KMS-11 (cell line): ENCODE measurements at regions not wholly inside any gene's neighbourhood (a gene's known extent, or its start where the extent isn't known, plus 50 kb on each side); places are given as distances from the start of the nearest gene placed in this dataset.
"Not testable (repeated sequence)": the region's sequence is repeated elsewhere in the genome, so short reads cannot be mapped to it uniquely, and the experiment has no call there.

Experiments used
- H2AFZ ChIP-seq: fragments of 200-600 bp; sonication (generic); 2 replicates; pipeline ENCODE4 v1.6.1; 2016; ENCODE audit warnings: antibody characterized with exemption, mixed run types, low read depth
- H3K27ac ChIP-seq: fragments of 200-600 bp; sonication (generic); 2 replicates; pipeline ENCODE4 v1.6.1; 2016; ENCODE audit warnings: mild to moderate bottlenecking, mixed run types
- H3K27me3 ChIP-seq: fragments of 200-600 bp; sonication (generic); 2 replicates; pipeline ENCODE4 v1.6.1; 2017; ENCODE audit warnings: mild to moderate bottlenecking, low read depth, mixed run types, moderate library complexity; ENCODE audit not compliant: insufficient read depth
- H3K36me3 ChIP-seq: fragments of 200-600 bp; sonication (generic); 2 replicates; pipeline ENCODE4 v1.6.1; 2017; ENCODE audit warnings: mild to moderate bottlenecking, mixed run types; ENCODE audit not compliant: insufficient read depth
- H3K4me1 ChIP-seq: fragments of 200-600 bp; sonication (generic); 2 replicates; pipeline ENCODE4 v1.6.1; 2016; ENCODE audit warnings: mild to moderate bottlenecking, low read depth, mixed run types; ENCODE audit not compliant: poor library complexity, severe bottlenecking
- H3K4me2 ChIP-seq: fragments of 200-600 bp; sonication (generic); 2 replicates; pipeline ENCODE4 v1.7.0; 2016; ENCODE audit warnings: mild to moderate bottlenecking, mixed run types
- H3K4me3 ChIP-seq: fragments of 200-600 bp; sonication (generic); IDR thresholded peaks from 2 replicates; pipeline ENCODE4 v1.6.1; 2017; ENCODE audit warnings: low read depth, low read length, mixed read lengths; ENCODE audit not compliant: insufficient read depth
- H3K79me2 ChIP-seq: fragments of 200-600 bp; sonication (generic); 2 replicates; pipeline ENCODE4 v1.6.1; 2016; ENCODE audit warnings: low read depth, mixed run types; ENCODE audit not compliant: insufficient read depth
- H3K9ac ChIP-seq: fragments of 200-600 bp; sonication (generic); 2 replicates; pipeline ENCODE4 v1.6.1; 2016; ENCODE audit warnings: mild to moderate bottlenecking, mixed run types
- H4K20me1 ChIP-seq: fragments of 200-600 bp; sonication (generic); 2 replicates; pipeline ENCODE4 v1.6.1; 2016; ENCODE audit warnings: mild to moderate bottlenecking, mixed run types; ENCODE audit not compliant: insufficient read depth
- TF ChIP-seq, protein P1 (sequence below): fragments of 200-600 bp; sonication (generic); conservative IDR thresholded peaks from 2 replicates; pipeline ENCODE4 v1.6.1; 2017; ENCODE audit warnings: low read depth, mild to moderate bottlenecking, antibody characterized with exemption, low read length, moderate library complexity, mixed read lengths

DNA sequence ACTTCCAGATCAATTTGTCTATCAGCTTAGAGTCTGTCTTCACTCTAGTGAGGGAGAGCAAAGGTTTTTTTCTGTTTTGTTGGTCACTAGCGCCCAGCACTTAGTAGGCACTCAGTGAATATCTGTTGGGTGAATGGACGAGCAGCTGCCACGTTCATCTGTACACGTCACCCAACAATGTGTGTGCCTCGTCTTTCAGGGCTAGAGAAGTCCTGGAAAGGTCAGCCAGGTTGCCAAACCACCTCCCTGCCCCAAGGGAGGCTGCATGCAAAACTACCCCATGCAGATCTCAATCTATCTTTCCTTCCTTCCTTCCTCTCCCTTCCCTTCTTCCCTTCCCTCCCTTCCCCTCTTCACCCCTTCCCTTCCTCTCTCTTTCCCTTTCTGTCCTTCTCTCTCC is 340.9 kb downstream of the SOX9 start:
- Histone ChIP-seq H3K36me3 (no peaks in the 10 kb centered on the region), H3K4me3 (no peak overlapping the region), H3K4me1 (peaks cover 31% of the 10 kb centered on the region), H3K27ac (no peak overlapping the region), H3K4me2 (no peak overlapping the region), H3K9ac (no peak overlapping the region), H2AFZ (no peak overlapping the region), H4K20me1 (peaks cover 5% of the 10 kb centered on the region; the same call in 1 of the 2 replicates), H3K79me2 (peaks cover 58% of the 10 kb centered on the region; the same call in 1 of the 2 replicates), H3K27me3 (no peaks in the 10 kb centered on the region)
- TF ChIP-seq, protein P1, sequence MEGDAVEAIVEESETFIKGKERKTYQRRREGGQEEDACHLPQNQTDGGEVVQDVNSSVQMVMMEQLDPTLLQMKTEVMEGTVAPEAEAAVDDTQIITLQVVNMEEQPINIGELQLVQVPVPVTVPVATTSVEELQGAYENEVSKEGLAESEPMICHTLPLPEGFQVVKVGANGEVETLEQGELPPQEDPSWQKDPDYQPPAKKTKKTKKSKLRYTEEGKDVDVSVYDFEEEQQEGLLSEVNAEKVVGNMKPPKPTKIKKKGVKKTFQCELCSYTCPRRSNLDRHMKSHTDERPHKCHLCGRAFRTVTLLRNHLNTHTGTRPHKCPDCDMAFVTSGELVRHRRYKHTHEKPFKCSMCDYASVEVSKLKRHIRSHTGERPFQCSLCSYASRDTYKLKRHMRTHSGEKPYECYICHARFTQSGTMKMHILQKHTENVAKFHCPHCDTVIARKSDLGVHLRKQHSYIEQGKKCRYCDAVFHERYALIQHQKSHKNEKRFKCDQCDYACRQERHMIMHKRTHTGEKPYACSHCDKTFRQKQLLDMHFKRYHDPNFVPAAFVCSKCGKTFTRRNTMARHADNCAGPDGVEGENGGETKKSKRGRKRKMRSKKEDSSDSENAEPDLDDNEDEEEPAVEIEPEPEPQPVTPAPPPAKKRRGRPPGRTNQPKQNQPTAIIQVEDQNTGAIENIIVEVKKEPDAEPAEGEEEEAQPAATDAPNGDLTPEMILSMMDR: no peak

DNA sequence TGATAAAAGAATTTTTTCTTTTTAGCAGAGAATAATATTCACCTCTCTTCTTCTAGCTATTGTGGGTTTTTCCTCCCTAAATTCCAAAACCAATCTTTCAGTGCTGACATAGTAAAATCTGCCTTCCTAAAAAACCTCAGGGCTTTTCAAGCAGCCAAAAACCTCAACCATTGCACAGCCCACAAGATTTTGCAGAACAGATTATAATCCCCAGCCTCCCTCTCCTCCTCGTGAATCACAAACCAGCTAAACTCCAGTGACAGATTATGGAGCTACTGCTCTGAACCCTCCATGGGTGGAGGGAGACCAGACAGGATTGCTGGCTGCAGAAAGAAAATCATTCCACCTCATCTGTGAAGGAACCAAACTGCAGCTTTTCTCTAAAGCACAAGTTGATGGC is 341.6 kb downstream of the SOX9 start:
- Histone ChIP-seq H3K27me3 (no peaks in the 10 kb centered on the region), H3K79me2 (peaks cover 60% of the 10 kb centered on the region; the same call in 1 of the 2 replicates), H3K4me2 (no peak overlapping the region), H2AFZ (no peak overlapping the region), H3K9ac (no peak overlapping the region), H3K36me3 (no peaks in the 10 kb centered on the region), H4K20me1 (peaks cover 5% of the 10 kb centered on the region; the same call in 1 of the 2 replicates), H3K27ac (no peak overlapping the region), H3K4me3 (no peak overlapping the region), H3K4me1 (peaks cover 38% of the 10 kb centered on the region)
- TF ChIP-seq, protein P1: no peak

DNA sequence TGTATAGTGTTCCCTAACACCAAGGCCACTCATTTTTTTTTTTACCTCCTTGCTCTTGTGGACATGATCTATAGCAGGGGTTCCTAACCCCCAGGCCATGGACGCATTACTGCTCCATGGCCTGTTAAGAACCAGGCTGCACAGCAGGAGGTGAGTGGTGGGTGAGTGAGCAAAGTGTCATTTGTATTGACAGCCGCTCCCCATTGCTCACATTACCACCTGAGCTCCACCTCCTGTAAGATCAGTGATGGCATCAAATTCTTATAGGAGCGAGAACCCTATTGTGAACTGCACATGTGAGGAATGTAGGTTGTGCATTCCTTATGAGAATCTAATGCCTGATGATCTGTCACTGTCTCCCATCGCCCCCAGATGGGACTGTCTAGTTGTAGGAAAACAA is 342.0 kb downstream of the SOX9 start:
- Histone ChIP-seq H3K4me2 (no peak overlapping the region), H3K79me2 (peaks cover 58% of the 10 kb centered on the region; the same call in 1 of the 2 replicates)

DNA sequence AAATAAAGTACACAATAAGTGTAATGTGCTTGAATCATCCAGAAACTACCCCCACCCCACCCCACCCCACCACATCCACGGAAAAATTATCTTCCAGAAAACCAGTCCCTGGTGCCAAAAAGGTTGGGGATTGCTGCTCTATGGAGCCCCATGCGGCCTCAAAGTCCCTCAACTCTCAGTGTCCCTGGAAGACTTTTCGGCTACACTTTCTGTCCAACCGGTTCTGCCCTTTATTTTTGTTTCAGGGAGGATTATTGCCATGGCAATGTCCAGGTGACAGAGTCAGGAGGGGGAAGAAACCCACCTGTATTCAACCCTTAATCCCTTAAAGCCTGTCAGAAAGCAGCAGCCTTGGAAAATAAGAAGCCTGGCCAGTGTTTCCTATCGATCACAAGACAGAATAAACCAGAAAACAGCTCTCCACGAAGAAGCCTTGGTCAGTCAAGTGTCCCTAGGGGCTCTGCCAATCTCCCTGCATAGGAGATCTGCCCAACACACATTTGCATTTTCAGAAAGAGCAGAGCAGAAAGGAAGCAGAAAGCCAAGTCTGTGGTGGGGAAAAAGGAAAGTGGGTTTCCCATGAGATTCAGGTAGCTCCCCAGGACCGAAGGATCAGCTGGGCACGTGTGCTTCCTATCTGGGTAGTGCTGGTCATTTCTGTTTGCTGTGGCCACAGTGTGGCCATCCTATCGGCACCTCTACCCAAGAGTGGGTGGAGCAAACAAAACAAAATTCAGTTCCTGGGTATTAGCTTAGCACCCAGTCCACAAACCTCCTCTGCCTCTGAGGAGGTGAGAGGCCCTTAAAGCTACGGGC is 342.7 kb downstream of the SOX9 start:
- TF ChIP-seq, protein P1: no peak
- peaks cover 48% of the 10 kb centered on the region for H3K4me1 ChIP-seq
- no peak overlapping the region for H3K9ac ChIP-seq
- no peaks in the 10 kb centered on the region for H3K27me3 ChIP-seq
- no peak overlapping the region for H3K4me2 ChIP-seq
- H3K36me3 ChIP-seq: no peaks in the 10 kb centered on the region
- peaks cover 5% of the 10 kb centered on the region; the same call in 1 of the 2 replicates for H4K20me1 ChIP-seq
- peaks cover 52% of the 10 kb centered on the region; the same call in 1 of the 2 replicates for H3K79me2 ChIP-seq
- no peak overlapping the region for H3K27ac ChIP-seq
- H3K4me3 ChIP-seq: no peak overlapping the region
- H2AFZ ChIP-seq: no peak overlapping the region

More for the DNA sequence above, 342.0 kb downstream of the SOX9 start:
- TF ChIP-seq, protein P1: no peak
- Histone ChIP-seq H3K4me3 (no peak overlapping the region), H3K9ac (no peak overlapping the region), H3K36me3 (no peaks in the 10 kb centered on the region), H3K27ac (no peak overlapping the region), H2AFZ (no peak overlapping the region), H3K4me1 (peaks cover 42% of the 10 kb centered on the region), H4K20me1 (peaks cover 5% of the 10 kb centered on the region; the same call in 1 of the 2 replicates), H3K27me3 (no peaks in the 10 kb centered on the region)

DNA sequence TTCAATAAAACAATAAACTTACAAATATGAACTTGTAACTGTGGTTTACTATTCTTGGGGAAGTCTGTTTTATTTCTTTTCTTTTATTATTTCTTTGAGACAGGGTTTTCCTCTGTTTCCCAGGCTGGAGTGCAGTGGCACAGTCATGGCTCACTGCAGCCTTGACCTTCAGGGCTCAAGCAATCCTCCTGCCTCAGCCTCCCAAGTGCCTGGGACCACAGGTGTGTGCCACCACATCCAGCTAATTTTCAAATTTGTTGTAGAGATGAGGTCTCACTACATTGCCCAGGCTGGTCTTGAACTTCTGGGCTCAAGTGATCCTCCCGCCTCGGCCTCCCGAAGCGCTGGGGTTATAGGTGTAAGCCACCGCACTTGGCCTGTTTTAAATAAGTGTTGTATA is 343.4 kb downstream of the SOX9 start:
- H2AFZ ChIP-seq, H3K4me3 ChIP-seq, H3K36me3 ChIP-seq, H3K9ac ChIP-seq, H3K4me2 ChIP-seq, H3K27me3 ChIP-seq, H3K27ac ChIP-seq, H4K20me1 ChIP-seq: not testable (repeated sequence)
- H3K79me2 ChIP-seq: peaks cover 50% of the 10 kb centered on the region; the same call in 1 of the 2 replicates
- H3K4me1 ChIP-seq: peaks cover 48% of the 10 kb centered on the region
